HG03175 (cell line): ENCODE measurements at regions not wholly inside any gene's neighbourhood (a gene's known extent, or its start where the extent isn't known, plus 50 kb on each side); places are given as distances from the start of the nearest gene placed in this dataset.
A peak's percentile ranks its signal among the peaks of the same experiment; 100 is the strongest.
"Not testable (repeated sequence)": the region's sequence is repeated elsewhere in the genome, so short reads cannot be mapped to it uniquely, and the experiment has no call there.

Experiments
- ATAC-seq: cut with Tn5 transposase; IDR thresholded peaks from one replicate; pipeline ENCODE4 v1.9.1; 2021; ENCODE audit warnings: mild to moderate bottlenecking, moderate library complexity; ENCODE audit not compliant: unreplicated experiment

- ATAC-seq: no peak
Observed at GRCh38 chr10:45241865-45242520, 73.4 kb downstream of the OR13A1 start.

- ATAC-seq: no peak
Observed at GRCh38 chr10:45243261-45243660, 72.1 kb downstream of the OR13A1 start.

GRCh38 chr10:45246522-45246921 lies 68.9 kb downstream of the OR13A1 start:
- no peak for ATAC-seq

- ATAC-seq: peak; percentile 78
Observed at GRCh38 chr10:45249978-45250693, 65.3 kb downstream of the OR13A1 start.

- ATAC-seq: not testable (repeated sequence)
Observed at GRCh38 chr10:45250694-45251075, 64.7 kb downstream of the OR13A1 start.
